ENCODE measurements at regions not wholly inside any gene's neighbourhood (a gene's known extent, or its start where the extent isn't known, plus 50 kb on each side); places are given as distances from the start of the nearest gene placed in this dataset.
A peak's percentile ranks its signal among the peaks of the same experiment; 100 is the strongest.

GRCh38 chr21:31557421-31558188, 101.9 kb upstream of the SOD1 start:
- DNase-seq (ENCODE audit: extremely low spot score) = no peak
- TF ChIP-seq LEF1 (IDR thresholded peaks at IDR 0.05; ENCODE audit: borderline replicate concordance) = no peak
- peak; percentile 50; the same call in 1 of the 2 replicates for TF ChIP-seq PKNOX1 (IDR thresholded peaks at IDR 0.05)
- no peak for TF ChIP-seq SP1 (IDR thresholded peaks at IDR 0.05)
- no peak for TF ChIP-seq FOXA1 (IDR thresholded peaks at IDR 0.05)
- no peak for TF ChIP-seq SUZ12 (IDR thresholded peaks at IDR 0.05)
- peak; percentile 30; the same call in 1 of the 2 replicates for TF ChIP-seq CTBP1 (IDR thresholded peaks at IDR 0.05; ENCODE audit: borderline replicate concordance)
- TF ChIP-seq L3MBTL2 (conservative IDR thresholded peaks at IDR 0.05) = peak; percentile 54; the same call in 1 of the 2 replicates
- ChIA-PET POLR2A (interaction anchor here (0.6 to 3.7 kb wide), 6 partner anchors 10 to 43 kb away, joined by 3 to 45 read pairs (median 10); no protein-coding TSS in a partner anchor), CTCF (interaction anchor here (1.3 kb wide), 1 partner anchor 98 kb away, joined by 4 read pairs; no protein-coding TSS in a partner anchor)

- ChIA-PET CTCF (interaction anchor here (1.3 kb wide), 1 partner anchor 97 kb away, joined by 4 read pairs; no protein-coding TSS in a partner anchor), POLR2A (interaction anchor here (0.6 to 3.7 kb wide), 2 partner anchors 9 to 42 kb away, joined by 3 to 45 read pairs; no protein-coding TSS in a partner anchor)
- no peak for DNase-seq (ENCODE audit: extremely low spot score)
- TF ChIP-seq FOXM1 (IDR thresholded peaks at IDR 0.05; ENCODE audit: borderline replicate concordance) = no peak
- no peak for TF ChIP-seq LEF1 (IDR thresholded peaks at IDR 0.05; ENCODE audit: borderline replicate concordance)
- TF ChIP-seq FOXK2 (IDR thresholded peaks at IDR 0.05) = no peak
- TF ChIP-seq PKNOX1 (IDR thresholded peaks at IDR 0.05) = no peak
- no peak for TF ChIP-seq SUZ12 (IDR thresholded peaks at IDR 0.05)
- TF ChIP-seq HDGF (IDR thresholded peaks at IDR 0.05; ENCODE audit: borderline replicate concordance) = no peak
- TF ChIP-seq TARDBP (IDR thresholded peaks at IDR 0.05) = no peak
- TF ChIP-seq ELF4 (IDR thresholded peaks at IDR 0.05) = no peak
- no peak for TF ChIP-seq NFRKB (IDR thresholded peaks at IDR 0.05)
- no peak for TF ChIP-seq BHLHE40 (IDR thresholded peaks at IDR 0.05; ENCODE audit: borderline replicate concordance)
- no peak for TF ChIP-seq L3MBTL2 (conservative IDR thresholded peaks at IDR 0.05)
- no peak for TF ChIP-seq CTBP1 (IDR thresholded peaks at IDR 0.05; ENCODE audit: borderline replicate concordance)
These were observed 102.8 kb upstream of the SOD1 start for GRCh38 chr21:31556662-31557061.

GRCh38 chr21:31555741-31556191, 103.7 kb upstream of the SOD1 start:
- ChIA-PET CTCF (interaction anchor here (1.3 kb wide), 1 partner anchor 96 kb away, joined by 4 read pairs; no protein-coding TSS in a partner anchor), POLR2A (no interaction called here)
- DNase-seq (ENCODE audit: extremely low spot score) = no peak
- no peak for TF ChIP-seq CTBP1 (IDR thresholded peaks at IDR 0.05; ENCODE audit: borderline replicate concordance)
- TF ChIP-seq HDGF (IDR thresholded peaks at IDR 0.05; ENCODE audit: borderline replicate concordance) = no peak
- TF ChIP-seq L3MBTL2 (conservative IDR thresholded peaks at IDR 0.05) = no peak
- TF ChIP-seq SP1 (IDR thresholded peaks at IDR 0.05) = no peak

- TF ChIP-seq ZNF384 (IDR thresholded peaks at IDR 0.05) (no peak), FOXM1 (IDR thresholded peaks at IDR 0.05; ENCODE audit: borderline replicate concordance) (no peak), SUZ12 (IDR thresholded peaks at IDR 0.05) (no peak), CTBP1 (IDR thresholded peaks at IDR 0.05; ENCODE audit: borderline replicate concordance) (no peak), LEF1 (IDR thresholded peaks at IDR 0.05; ENCODE audit: borderline replicate concordance) (no peak), TARDBP (IDR thresholded peaks at IDR 0.05) (no peak), L3MBTL2 (conservative IDR thresholded peaks at IDR 0.05) (no peak), ELF4 (IDR thresholded peaks at IDR 0.05) (no peak), FOXK2 (IDR thresholded peaks at IDR 0.05) (no peak), SP1 (IDR thresholded peaks at IDR 0.05) (no peak), NFRKB (IDR thresholded peaks at IDR 0.05) (no peak), PKNOX1 (IDR thresholded peaks at IDR 0.05) (no peak), BHLHE40 (IDR thresholded peaks at IDR 0.05; ENCODE audit: borderline replicate concordance) (no peak), FOXA1 (IDR thresholded peaks at IDR 0.05) (no peak), ARNT (IDR thresholded peaks at IDR 0.05) (no peak), HDGF (IDR thresholded peaks at IDR 0.05; ENCODE audit: borderline replicate concordance) (no peak)
- CTCF ChIA-PET = no interaction called here
- DNase-seq (ENCODE audit: extremely low spot score) = no peak
- POLR2A ChIA-PET = no interaction called here
These were observed 104.9 kb upstream of the SOD1 start for GRCh38 chr21:31554511-31555022.

GRCh38 chr21:31553926-31554325, 105.6 kb upstream of the SOD1 start:
- ChIA-PET CTCF (interaction anchor here (0.6 kb wide), 1 partner anchor 18 kb away, joined by 3 read pairs; no protein-coding TSS in a partner anchor), POLR2A (no interaction called here)
- TF ChIP-seq TARDBP (IDR thresholded peaks at IDR 0.05) = no peak
- TF ChIP-seq ZNF384 (IDR thresholded peaks at IDR 0.05) = no peak
- TF ChIP-seq FOXM1 (IDR thresholded peaks at IDR 0.05; ENCODE audit: borderline replicate concordance) = no peak
- DNase-seq (ENCODE audit: extremely low spot score) = no peak

GRCh38 chr21:31553461-31553860, 106.0 kb upstream of the SOD1 start:
- no peak for DNase-seq (ENCODE audit: extremely low spot score)
- TF ChIP-seq CTBP1 (IDR thresholded peaks at IDR 0.05; ENCODE audit: borderline replicate concordance) (no peak), FOXK2 (IDR thresholded peaks at IDR 0.05) (no peak), SUZ12 (IDR thresholded peaks at IDR 0.05) (no peak), LEF1 (IDR thresholded peaks at IDR 0.05; ENCODE audit: borderline replicate concordance) (no peak), ELF4 (IDR thresholded peaks at IDR 0.05) (no peak), BHLHE40 (IDR thresholded peaks at IDR 0.05; ENCODE audit: borderline replicate concordance) (no peak), FOXM1 (IDR thresholded peaks at IDR 0.05; ENCODE audit: borderline replicate concordance) (no peak), PKNOX1 (IDR thresholded peaks at IDR 0.05) (no peak), L3MBTL2 (conservative IDR thresholded peaks at IDR 0.05) (no peak), ZNF384 (IDR thresholded peaks at IDR 0.05) (no peak), SP1 (IDR thresholded peaks at IDR 0.05) (no peak), HDGF (IDR thresholded peaks at IDR 0.05; ENCODE audit: borderline replicate concordance) (no peak), FOXA1 (IDR thresholded peaks at IDR 0.05) (no peak), ARNT (IDR thresholded peaks at IDR 0.05) (no peak), NFRKB (IDR thresholded peaks at IDR 0.05) (no peak), TARDBP (IDR thresholded peaks at IDR 0.05) (no peak)
- ChIA-PET CTCF (interaction anchor here (0.6 kb wide), 1 partner anchor 18 kb away, joined by 3 read pairs; no protein-coding TSS in a partner anchor), POLR2A (no interaction called here)

All from HEK293T (cell line).